OCI-LY7 (cell line): ENCODE measurements at regions not wholly inside any gene's neighbourhood (a gene's known extent, or its start where the extent isn't known, plus 50 kb on each side); places are given as distances from the start of the nearest gene placed in this dataset.
"Not testable (repeated sequence)": the region's sequence is repeated elsewhere in the genome, so short reads cannot be mapped to it uniquely, and the experiment has no call there.

Experiments used
- EZH2phosphoT487 ChIP-seq: fragments of 200-600 bp; sonication (generic); IDR thresholded peaks from 2 replicates; pipeline ENCODE4 v1.6.1; 2018; ENCODE audit warnings: low read depth, borderline replicate concordance, mild to moderate bottlenecking, mixed run types, antibody characterized with exemption, low read length, moderate library complexity, mixed read lengths
- TF ChIP-seq, protein P1 (sequence below): fragments of 200-600 bp; sonication (generic); conservative IDR thresholded peaks from 2 replicates; pipeline ENCODE4 v1.5.1; 2014; ENCODE audit warnings: mild to moderate bottlenecking, antibody characterized with exemption, low read length, moderate library complexity, mixed read lengths

DNA sequence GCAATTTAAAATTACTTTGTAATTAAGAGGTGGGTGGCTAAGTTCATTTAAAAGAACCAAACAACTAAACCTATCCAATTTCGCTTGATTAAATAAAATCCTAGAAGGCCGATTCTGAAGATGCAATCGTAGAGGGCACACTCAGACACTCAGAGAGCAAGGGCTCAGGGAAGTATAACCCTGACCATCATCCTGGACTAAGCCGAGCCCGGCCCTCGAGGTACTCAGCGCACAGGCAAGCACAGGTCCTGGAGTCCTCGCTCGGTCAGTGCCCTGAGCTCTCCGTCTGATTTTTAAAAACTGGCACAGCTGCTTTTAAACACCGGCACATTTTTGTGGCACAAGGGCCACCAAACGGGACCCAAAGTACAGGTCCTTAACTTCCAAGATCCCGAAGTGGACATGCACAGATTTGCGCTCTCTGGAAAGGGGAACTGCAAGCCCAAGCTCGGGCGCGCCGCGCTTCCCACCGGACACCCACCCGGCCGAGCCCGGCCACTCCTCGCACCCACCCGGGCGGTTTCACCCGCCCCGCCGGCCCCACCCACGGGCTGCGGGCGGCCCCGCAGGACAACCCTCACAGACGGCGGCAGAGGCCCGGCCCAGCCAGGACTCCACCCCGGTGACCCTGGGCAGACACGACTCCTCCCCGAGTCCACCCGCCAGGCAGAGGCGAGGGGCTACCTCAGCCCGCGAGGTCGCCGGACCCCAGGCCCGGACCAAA, 81.0 kb upstream of the TNK2 start:
- TF ChIP-seq, protein P1, sequence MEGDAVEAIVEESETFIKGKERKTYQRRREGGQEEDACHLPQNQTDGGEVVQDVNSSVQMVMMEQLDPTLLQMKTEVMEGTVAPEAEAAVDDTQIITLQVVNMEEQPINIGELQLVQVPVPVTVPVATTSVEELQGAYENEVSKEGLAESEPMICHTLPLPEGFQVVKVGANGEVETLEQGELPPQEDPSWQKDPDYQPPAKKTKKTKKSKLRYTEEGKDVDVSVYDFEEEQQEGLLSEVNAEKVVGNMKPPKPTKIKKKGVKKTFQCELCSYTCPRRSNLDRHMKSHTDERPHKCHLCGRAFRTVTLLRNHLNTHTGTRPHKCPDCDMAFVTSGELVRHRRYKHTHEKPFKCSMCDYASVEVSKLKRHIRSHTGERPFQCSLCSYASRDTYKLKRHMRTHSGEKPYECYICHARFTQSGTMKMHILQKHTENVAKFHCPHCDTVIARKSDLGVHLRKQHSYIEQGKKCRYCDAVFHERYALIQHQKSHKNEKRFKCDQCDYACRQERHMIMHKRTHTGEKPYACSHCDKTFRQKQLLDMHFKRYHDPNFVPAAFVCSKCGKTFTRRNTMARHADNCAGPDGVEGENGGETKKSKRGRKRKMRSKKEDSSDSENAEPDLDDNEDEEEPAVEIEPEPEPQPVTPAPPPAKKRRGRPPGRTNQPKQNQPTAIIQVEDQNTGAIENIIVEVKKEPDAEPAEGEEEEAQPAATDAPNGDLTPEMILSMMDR = not testable (repeated sequence)
- TF ChIP-seq EZH2phosphoT487 = not testable (repeated sequence)
